Activated gamma-delta T cell treated with Interleukin-2 at 50 U/mL for 16 hours (primary cell): ENCODE measurements at regions not wholly inside any gene's neighbourhood (a gene's known extent, or its start where the extent isn't known, plus 50 kb on each side); places are given as distances from the start of the nearest gene placed in this dataset.
A peak's percentile ranks its signal among the peaks of the same experiment; 100 is the strongest.

Source experiments
- DNase-seq: peaks from one replicate; pipeline ENCODE4 v3.0.0-alpha.2; 2020

GRCh38 chr3:176931991-176932390, 265.3 kb downstream of the TBL1XR1 start:
- no peak for DNase-seq

- no peak for DNase-seq
Observed at GRCh38 chr3:176930942-176931341, 266.3 kb downstream of the TBL1XR1 start.

- DNase-seq, result no peak
Observed at GRCh38 chr3:176928582-176928931, 268.7 kb downstream of the TBL1XR1 start.

- DNase-seq, result no peak
Observed at GRCh38 chr3:176927706-176928581, 269.3 kb downstream of the TBL1XR1 start.

DNA sequence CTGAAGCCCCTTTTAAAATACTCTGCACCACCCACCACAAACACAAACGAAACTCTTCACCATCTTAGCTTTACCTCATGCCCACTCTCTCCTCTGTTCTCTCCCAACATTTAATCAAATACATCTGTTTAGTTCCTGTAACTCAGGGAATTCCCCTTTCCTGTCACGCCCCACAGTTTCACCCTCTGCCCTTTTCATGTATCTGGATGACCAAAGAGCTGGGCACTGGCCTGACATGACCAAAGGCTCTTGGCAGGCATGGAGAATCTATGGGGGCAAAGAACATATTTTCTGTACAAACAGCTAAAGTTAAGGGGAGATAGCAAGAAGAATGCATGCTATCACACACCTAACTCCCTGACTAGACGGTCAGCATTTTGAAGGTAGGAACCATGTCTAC, 270.0 kb downstream of the TBL1XR1 start:
- DNase-seq, result no peak

- DNase-seq, result no peak
Observed at GRCh38 chr3:176926688-176927087, 270.6 kb downstream of the TBL1XR1 start.

- no peak for DNase-seq
Observed at GRCh38 chr3:176926034-176926433, 271.2 kb downstream of the TBL1XR1 start.

- DNase-seq, result no peak
Observed at GRCh38 chr3:176920766-176921160, 276.5 kb downstream of the TBL1XR1 start.

- no peak for DNase-seq
Observed at GRCh38 chr3:176919836-176920765, 277.2 kb downstream of the TBL1XR1 start.

- DNase-seq, result no peak
Observed at GRCh38 chr3:176916777-176917176, 280.5 kb downstream of the TBL1XR1 start.

- DNase-seq, result no peak
Observed at GRCh38 chr3:176914764-176915163, 282.5 kb downstream of the TBL1XR1 start.

- DNase-seq, result no peak
Observed at GRCh38 chr3:176911579-176911978, 285.7 kb downstream of the TBL1XR1 start.

DNA sequence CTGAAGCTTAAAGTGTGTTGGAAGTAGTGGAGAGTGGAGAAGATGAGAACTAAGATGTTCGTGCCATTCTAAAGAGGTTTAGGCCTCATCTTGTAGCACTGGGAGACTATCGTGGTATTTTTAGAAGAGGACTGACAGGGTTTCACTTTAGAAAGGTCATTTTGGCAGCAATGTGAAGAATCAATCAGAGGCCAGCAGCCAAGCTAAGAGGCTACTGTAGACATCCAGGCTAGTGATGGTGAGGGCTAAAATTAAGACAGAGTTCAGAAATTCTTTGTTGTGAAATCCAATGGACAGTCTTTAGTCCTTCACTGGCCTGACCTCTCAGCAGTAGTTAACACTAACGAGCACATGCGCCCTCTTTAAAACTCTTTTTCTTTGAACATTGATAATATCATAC, 288.2 kb downstream of the TBL1XR1 start:
- no peak for DNase-seq

DNA sequence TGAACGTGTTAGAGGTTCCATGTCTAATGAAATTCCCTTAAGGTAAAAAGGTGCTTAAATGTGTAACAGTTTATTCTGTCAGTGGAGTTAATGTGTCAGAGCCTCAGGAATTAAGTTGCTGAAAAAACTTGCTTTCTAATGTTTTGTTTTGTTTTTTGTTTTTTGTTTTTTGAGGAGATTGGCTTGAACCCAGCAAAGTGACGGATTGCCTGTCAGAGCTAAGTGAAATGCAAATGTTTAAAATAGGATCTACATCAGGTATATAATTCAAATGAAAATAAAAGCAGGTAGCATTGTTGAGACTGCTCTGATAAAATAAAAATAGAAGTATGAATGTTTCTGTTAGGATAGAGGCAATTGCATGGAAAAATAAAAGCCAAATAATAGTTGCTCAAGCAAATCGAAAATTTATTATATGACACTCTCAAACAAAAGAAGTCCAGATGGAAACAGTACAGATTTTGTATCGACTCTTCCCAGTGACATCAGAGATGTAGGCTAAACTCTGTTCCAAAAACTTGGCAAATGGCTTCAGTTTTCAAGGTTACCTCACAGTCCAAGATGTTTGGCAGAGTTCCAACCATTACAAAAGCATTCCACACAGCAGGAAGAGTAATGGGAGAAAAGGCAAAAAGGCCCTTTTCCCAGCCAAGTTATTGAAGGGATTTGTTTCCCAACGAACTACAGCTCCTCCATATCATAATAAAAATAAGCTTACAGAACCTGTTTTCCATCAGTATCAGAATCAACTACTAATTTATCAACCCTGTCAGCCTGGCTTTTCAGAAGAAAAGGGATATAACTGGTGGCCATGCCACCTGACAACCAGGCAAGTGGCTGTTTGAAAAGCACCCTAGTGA, 291.0 kb downstream of the TBL1XR1 start:
- DNase-seq, result no peak

DNA sequence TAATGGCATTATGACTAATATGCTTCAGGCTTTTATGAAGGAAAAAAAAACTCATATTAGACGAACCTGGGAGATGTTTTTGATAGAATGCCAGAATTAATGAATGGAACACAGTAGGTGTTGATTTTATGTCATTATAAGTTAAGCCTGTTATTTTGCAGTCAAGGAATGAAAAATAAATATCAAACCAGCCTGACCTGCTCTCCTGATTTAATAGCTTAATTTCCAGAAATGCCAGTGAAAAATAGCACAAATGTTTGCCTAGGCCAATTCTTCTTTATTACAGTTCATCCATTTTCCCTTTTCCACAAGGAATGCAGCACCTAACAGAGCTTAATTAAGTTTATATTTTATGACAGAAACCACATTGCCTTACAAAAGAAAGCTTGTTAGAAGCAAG, 292.0 kb downstream of the TBL1XR1 start:
- DNase-seq, result no peak

DNA sequence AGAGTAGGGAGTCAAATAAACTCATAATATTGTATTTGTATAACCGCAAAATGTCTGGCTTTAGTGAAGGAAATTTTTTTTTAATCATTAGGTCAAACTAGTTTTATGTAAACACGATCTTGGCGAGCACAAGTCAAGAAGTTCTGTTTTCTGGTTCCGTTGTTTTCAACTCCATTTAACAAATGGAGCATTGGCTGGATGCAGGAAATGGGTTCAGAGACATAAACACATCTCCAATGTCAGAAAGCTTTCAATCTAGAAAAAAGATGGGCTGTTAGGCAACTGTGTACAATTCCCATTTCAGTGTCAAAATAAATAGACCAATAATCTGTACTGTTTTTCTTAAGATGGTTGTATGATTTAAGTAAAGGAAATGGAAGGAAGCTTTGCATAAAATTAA, 292.8 kb downstream of the TBL1XR1 start:
- no peak for DNase-seq

DNA sequence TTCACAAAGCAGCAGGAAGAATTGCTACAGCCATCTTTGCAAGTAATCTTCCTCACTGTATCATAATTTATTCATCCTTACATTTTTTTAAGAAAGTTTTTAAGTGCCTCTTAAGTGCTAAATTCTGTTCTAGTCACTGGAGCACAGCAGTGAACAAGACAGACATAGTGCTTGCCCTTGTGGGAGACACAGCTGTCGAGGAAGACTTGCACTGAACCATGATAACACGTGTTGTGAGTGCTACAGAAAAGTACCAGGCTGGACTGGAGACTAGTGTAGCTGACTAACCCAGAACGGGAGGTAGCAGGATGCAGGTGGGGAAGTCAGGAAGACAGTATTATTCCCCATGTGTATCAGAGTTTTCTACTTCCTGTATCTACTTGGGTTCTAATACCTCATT, 300.6 kb downstream of the TBL1XR1 start:
- DNase-seq, result no peak

DNA sequence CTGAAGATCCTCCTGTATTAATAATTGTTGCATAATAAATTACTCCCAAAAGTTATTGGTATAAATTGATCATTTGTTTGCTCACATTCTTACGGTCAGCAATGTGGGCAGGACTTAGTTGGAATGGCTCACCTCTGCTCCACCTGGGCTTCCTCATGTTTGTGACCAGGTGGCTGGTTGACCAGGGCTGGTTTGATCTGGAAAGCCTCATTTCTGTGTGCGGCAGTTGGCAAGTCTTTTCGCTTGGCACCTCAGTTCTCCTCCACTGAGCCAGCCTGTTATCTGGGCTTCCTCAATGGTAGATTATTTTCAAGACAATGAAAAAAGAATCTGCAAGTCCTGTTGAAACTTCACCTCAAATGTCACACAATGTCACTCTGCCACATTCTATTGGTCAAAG, 301.1 kb downstream of the TBL1XR1 start:
- no peak for DNase-seq

DNA sequence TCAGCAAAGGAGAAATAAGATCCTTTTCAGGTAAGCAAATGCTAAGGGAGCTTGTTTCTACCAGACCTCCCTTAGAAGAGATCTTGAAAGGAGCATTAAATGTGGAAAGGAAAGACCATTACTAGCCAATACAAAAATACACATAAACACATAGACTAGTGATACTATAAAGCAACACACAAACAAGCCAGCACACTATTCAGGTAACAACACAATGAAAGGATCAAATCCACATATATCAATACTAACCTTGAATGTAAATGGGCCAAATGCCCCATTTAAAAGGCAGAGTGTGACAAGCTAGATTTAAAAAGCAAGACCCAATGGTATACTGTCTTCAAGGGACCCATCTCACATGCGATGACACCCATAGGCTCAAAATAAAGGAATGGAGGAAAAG, 317.6 kb downstream of the TBL1XR1 start:
- DNase-seq, result no peak

DNA sequence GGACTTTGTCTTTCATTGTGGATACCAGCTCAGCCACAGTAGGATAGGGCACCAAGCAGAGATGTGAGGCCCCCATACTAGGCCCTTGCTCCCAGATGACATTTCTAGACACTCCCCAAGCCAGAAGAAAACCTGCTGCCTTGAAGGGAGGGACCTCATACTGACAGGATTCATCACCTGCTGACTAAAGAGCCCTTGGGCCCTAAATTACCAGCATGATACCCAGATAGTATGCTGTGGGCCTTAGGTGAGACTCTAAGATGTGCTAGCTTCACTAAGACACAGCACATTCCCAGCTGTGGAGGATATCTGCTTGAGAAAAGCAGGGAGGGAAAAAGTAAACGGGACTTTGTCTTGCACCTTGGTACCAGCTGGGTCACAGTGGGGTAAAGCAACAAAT, 324.0 kb downstream of the TBL1XR1 start:
- DNase-seq, result no peak

- peak; percentile 44 for DNase-seq
Observed at GRCh38 chr3:176872771-176873209, 324.5 kb downstream of the TBL1XR1 start.

GRCh38 chr3:176870451-176870850, 326.8 kb downstream of the TBL1XR1 start:
- DNase-seq, result no peak
